Activated T-helper 2 cell treated with anti-CD3 and anti-CD28 coated beads, Interferon-gamma antibody, Interleukin-2, Interleukin-4, amounts not matched to agents 10 μg/mL and 5 μg/mL and 100 μg/mL, durations not matched to agents 14 hours and 24 hours and 36 hours (primary cell): ENCODE measurements at regions not wholly inside any gene's neighbourhood (a gene's known extent, or its start where the extent isn't known, plus 50 kb on each side); places are given as distances from the start of the nearest gene placed in this dataset.

Experiments
- DNase-seq: peaks from one replicate; pipeline ENCODE4 v3.0.0; 2021; ENCODE audit warnings: low spot score
- H3K27ac Mint-ChIP-seq: one replicate; pipeline ENCODE4 v1.8.0; 2021; ENCODE audit warnings: mixed read lengths
- H3K27me3 Mint-ChIP-seq: one replicate; pipeline ENCODE4 v1.8.0; 2021; ENCODE audit warnings: low read depth, mixed read lengths
- H3K36me3 Mint-ChIP-seq: one replicate; pipeline ENCODE4 v1.8.0; 2021; ENCODE audit warnings: low read depth, mixed read lengths
- H3K4me1 Mint-ChIP-seq: one replicate; pipeline ENCODE4 v1.8.0; 2021; ENCODE audit warnings: low read depth, mixed read lengths
- H3K4me3 Mint-ChIP-seq: one replicate; pipeline ENCODE4 v1.8.0; 2021; ENCODE audit warnings: low read depth, mild to moderate bottlenecking, moderate library complexity, mixed read lengths
- H3K9me3 Mint-ChIP-seq: one replicate; pipeline ENCODE4 v1.8.0; 2021; ENCODE audit warnings: mixed read lengths
- intact Hi-C: fragments of 100-400 bp; cut with micrococcal nuclease; formaldehyde crosslinking; loops from one replicate; pipeline ENCODE4 v1.15.1; 2023

GRCh38 chr13:26908126-26908525, 147.5 kb upstream of the GPR12 start:
- Mint-ChIP-seq H3K36me3 (no peaks in the 10 kb centered on the region), H3K4me3 (no peak overlapping the region), H3K27ac (no peak overlapping the region), H3K4me1 (no peaks in the 10 kb centered on the region), H3K9me3 (no peaks in the 10 kb centered on the region), H3K27me3 (peaks cover 6% of the 10 kb centered on the region)
- DNase-seq: no peak
- intact Hi-C loops: no loop called here

- no peaks in the 10 kb centered on the region for H3K36me3 Mint-ChIP-seq
- no peaks in the 10 kb centered on the region for H3K9me3 Mint-ChIP-seq
- DNase-seq: no peak
- no peak overlapping the region for H3K4me3 Mint-ChIP-seq
- H3K4me1 Mint-ChIP-seq: peaks cover 3% of the 10 kb centered on the region
- intact Hi-C loops: no loop called here
- peaks cover 2% of the 10 kb centered on the region for H3K27me3 Mint-ChIP-seq
- no peak overlapping the region for H3K27ac Mint-ChIP-seq
Measured at GRCh38 chr13:26899202-26899601, 138.6 kb upstream of the GPR12 start.

GRCh38 chr13:26897706-26898550, 137.3 kb upstream of the GPR12 start:
- Mint-ChIP-seq H3K4me1 (peaks cover 3% of the 10 kb centered on the region), H3K36me3 (no peaks in the 10 kb centered on the region), H3K27me3 (peaks cover 2% of the 10 kb centered on the region), H3K9me3 (no peaks in the 10 kb centered on the region), H3K27ac (no peak overlapping the region), H3K4me3 (no peak overlapping the region)
- intact Hi-C loops: no loop called here
- DNase-seq: no peak

- Mint-ChIP-seq H3K4me3 (no peak overlapping the region), H3K4me1 (peaks cover 3% of the 10 kb centered on the region), H3K36me3 (no peaks in the 10 kb centered on the region), H3K9me3 (no peaks in the 10 kb centered on the region), H3K27me3 (peaks cover 2% of the 10 kb centered on the region), H3K27ac (no peak overlapping the region)
- no peak for DNase-seq
- intact Hi-C loops: no loop called here
Measured at GRCh38 chr13:26896986-26897668, 136.5 kb upstream of the GPR12 start.

GRCh38 chr13:26895808-26896466, 135.4 kb upstream of the GPR12 start:
- Mint-ChIP-seq H3K9me3 (no peaks in the 10 kb centered on the region), H3K4me1 (peaks cover 3% of the 10 kb centered on the region), H3K4me3 (no peak overlapping the region), H3K27me3 (peaks cover 2% of the 10 kb centered on the region), H3K27ac (no peak overlapping the region), H3K36me3 (no peaks in the 10 kb centered on the region)
- DNase-seq: no peak
- intact Hi-C loops: no loop called here

GRCh38 chr13:26895081-26895807, 134.7 kb upstream of the GPR12 start:
- Mint-ChIP-seq H3K4me1 (peaks cover 3% of the 10 kb centered on the region), H3K27me3 (peaks cover 2% of the 10 kb centered on the region), H3K36me3 (no peaks in the 10 kb centered on the region), H3K27ac (no peak overlapping the region), H3K9me3 (no peaks in the 10 kb centered on the region), H3K4me3 (no peak overlapping the region)
- DNase-seq: no peak
- intact Hi-C loops: no loop called here

GRCh38 chr13:26888632-26889031, 128.0 kb upstream of the GPR12 start:
- Mint-ChIP-seq H3K27me3 (peaks cover 1% of the 10 kb centered on the region), H3K27ac (no peak overlapping the region), H3K4me1 (no peaks in the 10 kb centered on the region), H3K4me3 (no peak overlapping the region), H3K9me3 (no peaks in the 10 kb centered on the region), H3K36me3 (no peaks in the 10 kb centered on the region)
- DNase-seq: no peak
- intact Hi-C loops: no loop called here

GRCh38 chr13:26887594-26887993, 127.0 kb upstream of the GPR12 start:
- DNase-seq: no peak
- no peaks in the 10 kb centered on the region for H3K4me1 Mint-ChIP-seq
- peaks cover 1% of the 10 kb centered on the region for H3K27me3 Mint-ChIP-seq
- no peak overlapping the region for H3K27ac Mint-ChIP-seq
- H3K4me3 Mint-ChIP-seq: no peak overlapping the region
- intact Hi-C loops: no loop called here
- H3K9me3 Mint-ChIP-seq: no peaks in the 10 kb centered on the region
- H3K36me3 Mint-ChIP-seq: no peaks in the 10 kb centered on the region

GRCh38 chr13:26883613-26884257, 123.1 kb upstream of the GPR12 start:
- H3K4me3 Mint-ChIP-seq: no peak overlapping the region
- H3K36me3 Mint-ChIP-seq: no peaks in the 10 kb centered on the region
- H3K4me1 Mint-ChIP-seq: no peaks in the 10 kb centered on the region
- H3K27ac Mint-ChIP-seq: no peak overlapping the region
- peaks cover 1% of the 10 kb centered on the region for H3K27me3 Mint-ChIP-seq
- no peak for DNase-seq
- intact Hi-C loops: no loop called here
- no peaks in the 10 kb centered on the region for H3K9me3 Mint-ChIP-seq

GRCh38 chr13:26882731-26883130, 122.1 kb upstream of the GPR12 start:
- Mint-ChIP-seq H3K27me3 (peaks cover 1% of the 10 kb centered on the region), H3K9me3 (no peaks in the 10 kb centered on the region), H3K4me1 (no peaks in the 10 kb centered on the region), H3K27ac (no peak overlapping the region), H3K4me3 (no peak overlapping the region), H3K36me3 (no peaks in the 10 kb centered on the region)
- DNase-seq: no peak
- intact Hi-C loops: no loop called here

GRCh38 chr13:26881154-26881553, 120.6 kb upstream of the GPR12 start:
- DNase-seq: no peak
- Mint-ChIP-seq H3K27ac (no peak overlapping the region), H3K27me3 (peaks cover 3% of the 10 kb centered on the region), H3K4me1 (no peaks in the 10 kb centered on the region), H3K9me3 (peaks cover 2% of the 10 kb centered on the region), H3K36me3 (no peaks in the 10 kb centered on the region), H3K4me3 (no peak overlapping the region)
- intact Hi-C loops: no loop called here

- intact Hi-C loops: no loop called here
- Mint-ChIP-seq H3K9me3 (peaks cover 5% of the 10 kb centered on the region), H3K27ac (no peak overlapping the region), H3K27me3 (peaks cover 2% of the 10 kb centered on the region), H3K4me3 (no peak overlapping the region), H3K36me3 (no peaks in the 10 kb centered on the region), H3K4me1 (no peaks in the 10 kb centered on the region)
- no peak for DNase-seq
Measured at GRCh38 chr13:26880735-26881134, 120.1 kb upstream of the GPR12 start.
